Upper lobe of left lung (tissue), 6 donors: ENCODE measurements at regions not wholly inside any gene's neighbourhood (a gene's known extent, or its start where the extent isn't known, plus 50 kb on each side); places are given as distances from the start of the nearest gene placed in this dataset.

Experiments
- ATAC-seq, 2 donors: fragments of 200-7000 bp; cut with Tn5 transposase; one replicate each; pipeline ENCODE4 v1.9.1; 2022; ENCODE audit warnings: mild to moderate bottlenecking in 2 of 2, moderate library complexity in 2 of 2; ENCODE audit not compliant: low FRiP score in 2 of 2
- DNase-seq, 2 donors: peaks; one replicate each; pipeline ENCODE4 v3.0.0-alpha.2; 2019 to 2020
- H3K27ac ChIP-seq, 4 donors: fragments of 200-600 bp; sonication (generic); one replicate each; pipeline ENCODE4 v1.5.1; 2016 to 2019
- H3K27me3 ChIP-seq, 4 donors: fragments of 200-600 bp; sonication (generic); one replicate each; pipeline ENCODE4 v1.5.1; 2017 to 2019
- H3K36me3 ChIP-seq, 4 donors: fragments of 200-600 bp; sonication (generic); one replicate each; pipeline ENCODE4 v1.5.1; 2016 to 2019
- H3K4me1 ChIP-seq, 4 donors: fragments of 200-600 bp; sonication (generic); one replicate each; pipeline ENCODE4 v1.5.1; 2018 to 2019
- H3K4me3 ChIP-seq, 4 donors: fragments of 200-600 bp; sonication (generic); one replicate each; pipeline ENCODE4 v1.5.1; 2017 to 2019; ENCODE audit warnings: mild to moderate bottlenecking in 2 of 4, moderate library complexity in 1 of 4
- H3K9me3 ChIP-seq, 4 donors: fragments of 200-600 bp; sonication (generic); one replicate each; pipeline ENCODE4 v1.5.1; 2018 to 2019
- CTCF ChIP-seq, 6 experiments: fragments of 450-650 bp in 4 of 6; fragments of 200-600 bp in 2 of 6; sonication (generic) in 2 of 6; IDR thresholded peaks; one replicate each; pipeline ENCODE4 v1.5.1; 2016 to 2019; ENCODE audit warnings: antibody characterized with exemption in 6 of 6
- EP300 ChIP-seq, 4 donors: sonication (generic); formaldehyde crosslinking; IDR thresholded peaks; one replicate each; pipeline ENCODE4 v1.5.1; 2017; ENCODE audit warnings: antibody characterized with exemption in 4 of 4, control low read depth in 2 of 4
- POLR2A ChIP-seq, 4 donors: fragments of 450-650 bp; IDR thresholded peaks; one replicate each; pipeline ENCODE4 v1.5.1; 2016 to 2017; ENCODE audit warnings: antibody characterized with exemption in 4 of 4, mild to moderate bottlenecking in 2 of 4
- POLR2AphosphoS5 ChIP-seq, 2 donors: sonication (generic); formaldehyde crosslinking; IDR thresholded peaks; one replicate each; pipeline ENCODE4 v1.5.1; 2017; ENCODE audit warnings: antibody characterized with exemption in 2 of 2
- WGBS, 2 donors: methylation state at CpG; one replicate each; pipeline ENCODE4 v1.1.5; 2017 to 2018; 5-methylcytosine and 5-hydroxymethylcytosine counted together
- donor health status: DM: no; HTN: no; CAD: no; lungs with moderate emphysema.
- donor health status: DM: no; HTN: yes; CAD: no; lungs with severe emphysema.

- Histone ChIP-seq H3K9me3 (no peaks in the 10 kb centered on the region), H3K36me3 (no peaks in the 10 kb centered on the region), H3K27ac (no peak overlapping the region), H3K27me3 (no peaks in the 10 kb centered on the region), H3K4me3 (no peak overlapping the region), H3K4me1 (no peaks in the 10 kb centered on the region)
- TF ChIP-seq POLR2A (IDR thresholded peaks at IDR 0.05) (no peak), POLR2AphosphoS5 (IDR thresholded peaks at IDR 0.05) (no peak), CTCF (IDR thresholded peaks at IDR 0.05) (no peak), EP300 (IDR thresholded peaks at IDR 0.05) (no peak)
- no peak for ATAC-seq
- 81 to 84% methylated on average over 1 of the region's 1 CpG for WGBS, 2 donors
- no peak for DNase-seq
Measured at GRCh38 chr13:62781866-62782265, 1366.2 kb upstream of the PCDH20 start.

GRCh38 chr13:62779161-62779560 is 1363.5 kb upstream of the PCDH20 start:
- TF ChIP-seq CTCF (IDR thresholded peaks at IDR 0.05), result no peak
- no peak for TF ChIP-seq POLR2AphosphoS5 (IDR thresholded peaks at IDR 0.05)
- TF ChIP-seq EP300 (IDR thresholded peaks at IDR 0.05), result no peak
- TF ChIP-seq POLR2A (IDR thresholded peaks at IDR 0.05), result no peak

GRCh38 chr13:62767473-62767872 is 1351.8 kb upstream of the PCDH20 start:
- Histone ChIP-seq H3K27me3 (no peaks in the 10 kb centered on the region), H3K36me3 (no peaks in the 10 kb centered on the region), H3K4me3 (no peak overlapping the region), H3K9me3 (no peaks in the 10 kb centered on the region), H3K4me1 (no peaks in the 10 kb centered on the region), H3K27ac (no peak overlapping the region)
- ATAC-seq, result peak in 1 of 2 donors; percentile 31
- peak in 1 of 2 donors; percentile 40 for DNase-seq
- WGBS, 2 donors, result 84 to 86% methylated on average over 4 to 9 of the region's 9 CpGs
- no peak for TF ChIP-seq EP300 (IDR thresholded peaks at IDR 0.05)
- no peak for TF ChIP-seq CTCF (IDR thresholded peaks at IDR 0.05)
- no peak for TF ChIP-seq POLR2A (IDR thresholded peaks at IDR 0.05)
- no peak for TF ChIP-seq POLR2AphosphoS5 (IDR thresholded peaks at IDR 0.05)

More at GRCh38 chr13:62779161-62779560, 1363.5 kb upstream of the PCDH20 start:
- no peak overlapping the region for H3K4me3 ChIP-seq
- H3K36me3 ChIP-seq, result no peaks in the 10 kb centered on the region
- 77 to 79% methylated on average over 6 of the region's 6 CpGs for WGBS, 2 donors
- no peak overlapping the region for H3K27ac ChIP-seq
- no peaks in the 10 kb centered on the region for H3K9me3 ChIP-seq
- ATAC-seq (no peak), DNase-seq (no peak)
- no peaks in the 10 kb centered on the region for H3K27me3 ChIP-seq
- no peaks in the 10 kb centered on the region for H3K4me1 ChIP-seq

- no peak for ATAC-seq
- no peak for DNase-seq
- Histone ChIP-seq H3K27ac (no peak overlapping the region), H3K36me3 (no peaks in the 10 kb centered on the region), H3K27me3 (no peaks in the 10 kb centered on the region), H3K4me3 (no peak overlapping the region), H3K9me3 (no peaks in the 10 kb centered on the region), H3K4me1 (no peaks in the 10 kb centered on the region)
- TF ChIP-seq POLR2A (IDR thresholded peaks at IDR 0.05), result no peak
- 48 to 69% methylated on average over 1 of the region's 1 CpG for WGBS, 2 donors
Measured at GRCh38 chr13:62760724-62761123, 1345.1 kb upstream of the PCDH20 start.

- no peaks in the 10 kb centered on the region for H3K27me3 ChIP-seq
- 41 to 43% methylated on average over 2 of the region's 2 CpGs for WGBS, 2 donors
- DNase-seq (no peak), ATAC-seq (no peak)
- H3K4me1 ChIP-seq, result no peaks in the 10 kb centered on the region
- no peak overlapping the region for H3K27ac ChIP-seq
- no peaks in the 10 kb centered on the region for H3K9me3 ChIP-seq
- H3K36me3 ChIP-seq, result no peaks in the 10 kb centered on the region
- H3K4me3 ChIP-seq, result no peak overlapping the region
- no peak for TF ChIP-seq POLR2AphosphoS5 (IDR thresholded peaks at IDR 0.05)
- TF ChIP-seq CTCF (IDR thresholded peaks at IDR 0.05), result no peak
- TF ChIP-seq EP300 (IDR thresholded peaks at IDR 0.05), result no peak
- no peak for TF ChIP-seq POLR2A (IDR thresholded peaks at IDR 0.05)
Measured at GRCh38 chr13:62747629-62748028, 1332.0 kb upstream of the PCDH20 start.
